ENCODE measurements at regions not wholly inside any gene's neighbourhood (a gene's known extent, or its start where the extent isn't known, plus 50 kb on each side); places are given as distances from the start of the nearest gene placed in this dataset.

DNA sequence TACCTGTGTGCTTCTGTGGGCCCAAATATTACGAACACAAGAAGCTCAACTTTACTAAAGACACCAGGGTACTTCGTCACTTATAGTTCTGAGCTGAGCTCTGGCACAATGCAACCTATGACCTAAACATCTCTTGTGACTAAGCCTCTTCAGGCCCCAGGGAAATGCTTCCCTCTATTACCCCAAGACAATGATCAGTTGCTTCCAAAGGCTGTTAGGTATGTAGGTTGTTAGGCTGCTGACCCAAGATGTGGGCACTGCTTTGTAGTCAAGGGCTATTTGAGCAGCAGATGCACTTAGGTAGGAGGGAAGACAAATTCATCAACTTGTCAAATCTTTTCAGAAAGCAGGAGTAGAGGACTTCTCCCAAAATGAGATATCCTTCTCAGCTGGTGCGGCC lies 640.1 kb downstream of the EPHA4 start:
- DNase-seq (ENCODE audit: low read depth), result no peak
- no peak for TF ChIP-seq CTCF (IDR thresholded peaks at IDR 0.05; ENCODE audit: low read length, missing control alignments)
- no peak overlapping the region for H3K4me3 ChIP-seq (replicated peaks; ENCODE audit: low read depth, low read length)

GRCh38 chr2:220935789-220936321 lies 636.2 kb downstream of the EPHA4 start:
- DNase-seq (ENCODE audit: low read depth), result no peak
- H3K4me3 ChIP-seq (replicated peaks; ENCODE audit: low read depth, low read length), result no peak overlapping the region
- no peak for TF ChIP-seq CTCF (IDR thresholded peaks at IDR 0.05; ENCODE audit: low read length, missing control alignments)

- no peak for TF ChIP-seq CTCF (IDR thresholded peaks at IDR 0.05; ENCODE audit: low read length, missing control alignments)
- no peak for DNase-seq (ENCODE audit: low read depth)
- H3K4me3 ChIP-seq (replicated peaks; ENCODE audit: low read depth, low read length), result no peak overlapping the region
Observed at GRCh38 chr2:220936641-220937197, 635.4 kb downstream of the EPHA4 start.

GRCh38 chr2:220937245-220937644 lies 634.9 kb downstream of the EPHA4 start:
- DNase-seq (ENCODE audit: low read depth), result no peak
- no peak overlapping the region for H3K4me3 ChIP-seq (replicated peaks; ENCODE audit: low read depth, low read length)
- TF ChIP-seq CTCF (IDR thresholded peaks at IDR 0.05; ENCODE audit: low read length, missing control alignments), result no peak

- TF ChIP-seq CTCF (IDR thresholded peaks at IDR 0.05; ENCODE audit: low read length, missing control alignments), result no peak
- no peak for DNase-seq (ENCODE audit: low read depth)
- H3K4me3 ChIP-seq (replicated peaks; ENCODE audit: low read depth, low read length), result no peak overlapping the region
Observed at GRCh38 chr2:220940646-220941045, 631.5 kb downstream of the EPHA4 start.

- H3K4me3 ChIP-seq (replicated peaks; ENCODE audit: low read depth, low read length), result no peak overlapping the region
- no peak for TF ChIP-seq CTCF (IDR thresholded peaks at IDR 0.05; ENCODE audit: low read length, missing control alignments)
- DNase-seq (ENCODE audit: low read depth), result no peak
Observed at GRCh38 chr2:220941683-220942082, 630.4 kb downstream of the EPHA4 start.

DNA sequence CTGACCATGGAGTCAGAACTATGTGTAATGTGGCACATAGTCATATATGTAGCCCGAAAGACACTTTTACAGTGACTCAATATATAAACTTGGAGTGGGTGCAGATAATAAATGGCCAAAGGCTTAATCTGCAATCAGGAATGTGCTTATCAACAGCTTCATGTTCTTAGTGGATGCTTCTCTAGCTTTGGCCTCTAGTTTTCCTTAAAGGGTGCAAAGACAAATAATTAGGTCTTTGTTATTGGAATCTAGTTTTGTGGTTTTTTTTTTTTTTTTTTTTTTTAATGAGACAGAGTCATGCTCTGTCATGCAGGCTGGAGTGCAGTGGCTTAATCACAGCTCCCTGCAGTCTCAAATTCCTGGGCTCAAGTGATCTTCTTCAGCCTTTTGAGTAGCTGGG lies 625.6 kb downstream of the EPHA4 start:
- H3K4me3 ChIP-seq (replicated peaks; ENCODE audit: low read depth, low read length), result no peak overlapping the region
- TF ChIP-seq CTCF (IDR thresholded peaks at IDR 0.05; ENCODE audit: low read length, missing control alignments), result no peak

More for the DNA sequence above, 625.6 kb downstream of the EPHA4 start:
- no peak for DNase-seq (ENCODE audit: low read depth)
